ENCODE measurements at regions not wholly inside any gene's neighbourhood (a gene's known extent, or its start where the extent isn't known, plus 50 kb on each side); places are given as distances from the start of the nearest gene placed in this dataset.

DNA sequence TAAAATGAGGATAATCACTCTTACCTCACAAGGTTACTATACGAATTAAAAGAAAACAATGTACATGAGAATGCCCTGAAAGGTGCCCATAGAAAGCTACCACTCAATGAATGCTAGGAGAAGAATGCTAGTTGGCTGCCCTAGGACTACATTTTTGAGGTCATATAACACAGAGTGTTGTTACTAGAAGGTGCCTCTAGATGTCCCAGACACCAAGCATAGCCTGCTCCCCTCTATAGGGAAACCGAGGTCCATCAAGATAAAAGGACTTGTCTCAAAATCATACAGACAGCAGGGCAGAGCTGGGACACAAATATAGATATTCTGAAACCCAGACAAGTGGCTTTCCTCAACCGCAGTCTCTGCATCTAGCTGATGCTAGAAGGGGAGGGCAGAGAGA, 147.0 kb upstream of the ARHGEF9 start:
- H3K27me3 ChIP-seq (ENCODE audit: control insufficient read depth, insufficient read depth, low read length) = no peaks in the 10 kb centered on the region
- TF ChIP-seq, protein P1, sequence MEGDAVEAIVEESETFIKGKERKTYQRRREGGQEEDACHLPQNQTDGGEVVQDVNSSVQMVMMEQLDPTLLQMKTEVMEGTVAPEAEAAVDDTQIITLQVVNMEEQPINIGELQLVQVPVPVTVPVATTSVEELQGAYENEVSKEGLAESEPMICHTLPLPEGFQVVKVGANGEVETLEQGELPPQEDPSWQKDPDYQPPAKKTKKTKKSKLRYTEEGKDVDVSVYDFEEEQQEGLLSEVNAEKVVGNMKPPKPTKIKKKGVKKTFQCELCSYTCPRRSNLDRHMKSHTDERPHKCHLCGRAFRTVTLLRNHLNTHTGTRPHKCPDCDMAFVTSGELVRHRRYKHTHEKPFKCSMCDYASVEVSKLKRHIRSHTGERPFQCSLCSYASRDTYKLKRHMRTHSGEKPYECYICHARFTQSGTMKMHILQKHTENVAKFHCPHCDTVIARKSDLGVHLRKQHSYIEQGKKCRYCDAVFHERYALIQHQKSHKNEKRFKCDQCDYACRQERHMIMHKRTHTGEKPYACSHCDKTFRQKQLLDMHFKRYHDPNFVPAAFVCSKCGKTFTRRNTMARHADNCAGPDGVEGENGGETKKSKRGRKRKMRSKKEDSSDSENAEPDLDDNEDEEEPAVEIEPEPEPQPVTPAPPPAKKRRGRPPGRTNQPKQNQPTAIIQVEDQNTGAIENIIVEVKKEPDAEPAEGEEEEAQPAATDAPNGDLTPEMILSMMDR (IDR thresholded peaks at IDR 0.05; ENCODE audit: insufficient read depth, low read length, severe bottlenecking) = no peak
- no peak overlapping the region for H3K4me3 ChIP-seq (ENCODE audit: low read depth, low read length)
- H3K36me3 ChIP-seq (ENCODE audit: control insufficient read depth, insufficient read depth, low read length) = no peaks in the 10 kb centered on the region
- DNase-seq (ENCODE audit: low read depth) (no peak), FAIRE-seq (no peak)

DNA sequence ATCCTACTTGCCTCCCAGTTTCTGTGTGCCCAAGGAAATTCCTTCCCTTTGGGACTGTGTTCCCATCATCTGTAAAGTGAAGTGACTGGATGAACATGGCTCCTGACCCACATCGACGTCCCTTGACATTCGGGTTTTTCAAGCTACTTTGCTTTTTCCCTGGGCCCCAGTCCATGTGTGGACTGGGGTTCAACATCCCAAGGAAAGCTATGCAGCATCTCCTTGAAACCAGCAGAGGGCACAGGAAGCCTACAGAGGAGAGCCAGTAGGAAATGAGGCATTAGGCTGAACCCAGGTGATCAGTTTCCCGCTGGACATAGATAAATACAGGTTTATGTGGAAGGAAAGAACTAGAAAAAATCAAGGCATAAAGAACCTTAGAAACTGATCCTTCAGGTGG, 145.1 kb upstream of the ARHGEF9 start:
- FAIRE-seq (no peak), DNase-seq (ENCODE audit: low read depth) (no peak)
- H3K4me3 ChIP-seq (ENCODE audit: low read depth, low read length) = no peak overlapping the region
- H3K36me3 ChIP-seq (ENCODE audit: control insufficient read depth, insufficient read depth, low read length) = no peaks in the 10 kb centered on the region
- no peaks in the 10 kb centered on the region for H3K27me3 ChIP-seq (ENCODE audit: control insufficient read depth, insufficient read depth, low read length)
- TF ChIP-seq, protein P1 (IDR thresholded peaks at IDR 0.05; ENCODE audit: insufficient read depth, low read length, severe bottlenecking) = peak; percentile 29

DNA sequence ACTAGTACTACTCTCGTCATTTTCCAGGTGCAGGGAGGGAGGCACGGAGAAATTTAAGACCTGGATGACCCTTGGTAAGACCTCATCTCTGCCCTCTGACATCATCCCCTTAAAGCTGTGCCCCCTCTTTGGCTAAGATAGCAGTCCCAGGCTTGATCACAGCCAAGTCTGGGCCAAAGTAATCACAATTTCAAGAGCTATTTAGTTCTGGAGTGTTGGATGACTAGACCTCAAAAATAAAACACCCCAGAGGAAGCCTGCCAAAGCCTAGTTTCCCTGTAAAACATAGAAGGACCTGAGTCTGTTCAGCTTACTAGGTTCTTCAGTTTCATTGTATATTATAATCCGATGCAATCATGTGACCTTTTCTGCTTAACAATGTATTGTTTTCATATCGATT, 144.6 kb upstream of the ARHGEF9 start:
- H3K27me3 ChIP-seq (ENCODE audit: control insufficient read depth, insufficient read depth, low read length) = no peaks in the 10 kb centered on the region
- no peak for DNase-seq (ENCODE audit: low read depth)
- TF ChIP-seq, protein P1 (IDR thresholded peaks at IDR 0.05; ENCODE audit: insufficient read depth, low read length, severe bottlenecking) = no peak
- no peak overlapping the region for H3K4me3 ChIP-seq (ENCODE audit: low read depth, low read length)
- no peak for FAIRE-seq
- no peaks in the 10 kb centered on the region for H3K36me3 ChIP-seq (ENCODE audit: control insufficient read depth, insufficient read depth, low read length)

DNA sequence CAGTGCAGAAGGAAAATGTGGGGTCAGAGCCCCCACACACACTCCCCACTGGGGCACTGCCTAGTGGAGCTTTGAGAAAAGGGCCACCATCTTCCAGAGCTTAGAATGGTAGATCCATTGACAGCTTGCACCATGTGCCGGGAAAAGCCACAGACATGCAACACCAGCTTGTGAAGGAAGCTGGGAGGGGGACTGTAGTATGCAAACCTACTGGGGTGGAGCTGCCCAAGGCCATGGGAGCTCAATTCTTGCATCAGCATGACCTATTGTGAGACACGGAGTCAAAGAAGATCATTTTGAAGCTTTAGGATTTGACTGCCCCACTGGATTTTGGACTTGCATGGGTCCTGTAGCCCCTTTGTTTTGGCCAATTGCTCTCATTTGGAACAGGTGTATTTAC, 142.8 kb upstream of the ARHGEF9 start:
- FAIRE-seq = no peak
- H3K27me3 ChIP-seq (ENCODE audit: control insufficient read depth, insufficient read depth, low read length) = no peaks in the 10 kb centered on the region

DNA sequence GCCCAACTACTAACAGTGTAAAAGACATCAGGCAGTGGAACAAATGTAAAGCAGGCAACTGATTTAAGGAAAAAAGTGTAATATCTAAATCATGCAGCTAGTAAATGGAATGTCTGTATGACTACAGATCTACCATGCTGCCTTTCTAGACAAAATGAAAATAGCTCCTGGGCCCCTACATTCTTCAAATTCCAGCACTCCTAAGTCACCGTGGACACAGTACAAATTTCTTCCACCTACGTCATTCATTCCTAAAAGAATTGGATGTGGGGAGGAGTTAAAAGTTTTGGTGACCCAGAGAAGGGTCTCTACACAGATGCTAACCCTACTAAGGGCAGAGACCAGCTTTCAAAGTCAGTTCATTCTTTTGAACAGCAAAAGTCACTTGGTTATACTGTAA, 137.2 kb upstream of the ARHGEF9 start:
- TF ChIP-seq, protein P1 (IDR thresholded peaks at IDR 0.05; ENCODE audit: insufficient read depth, low read length, severe bottlenecking) = no peak

More for the DNA sequence above, 142.8 kb upstream of the ARHGEF9 start:
- no peak for DNase-seq (ENCODE audit: low read depth)
- no peak overlapping the region for H3K4me3 ChIP-seq (ENCODE audit: low read depth, low read length)
- no peaks in the 10 kb centered on the region for H3K36me3 ChIP-seq (ENCODE audit: control insufficient read depth, insufficient read depth, low read length)
- TF ChIP-seq, protein P1 (IDR thresholded peaks at IDR 0.05; ENCODE audit: insufficient read depth, low read length, severe bottlenecking) = no peak

DNA sequence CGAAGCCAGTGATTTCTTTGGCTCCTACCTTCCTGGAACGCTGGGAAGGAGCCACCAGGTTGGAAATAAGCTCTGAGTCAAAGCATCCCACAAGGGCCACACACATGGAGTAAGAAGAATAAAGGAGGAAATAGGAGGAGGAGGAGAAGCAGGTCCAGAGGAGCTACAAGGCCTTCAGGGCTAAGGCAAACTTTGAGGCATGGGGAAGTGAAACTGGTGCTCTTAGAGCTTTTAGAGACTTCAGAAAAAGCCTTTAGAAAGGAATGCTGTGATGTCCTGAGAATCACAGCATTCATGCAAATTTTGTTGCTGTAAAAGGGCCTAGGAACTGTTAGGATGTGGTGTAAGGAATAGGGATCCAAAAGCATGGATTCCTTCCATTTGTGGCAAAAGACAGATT, 135.9 kb upstream of the ARHGEF9 start:
- DNase-seq (ENCODE audit: low read depth) (no peak), FAIRE-seq (no peak)
- TF ChIP-seq, protein P1 (IDR thresholded peaks at IDR 0.05; ENCODE audit: insufficient read depth, low read length, severe bottlenecking) = no peak
- H3K27me3 ChIP-seq (ENCODE audit: control insufficient read depth, insufficient read depth, low read length) = no peaks in the 10 kb centered on the region
- H3K36me3 ChIP-seq (ENCODE audit: control insufficient read depth, insufficient read depth, low read length) = no peaks in the 10 kb centered on the region
- no peak overlapping the region for H3K4me3 ChIP-seq (ENCODE audit: low read depth, low read length)

More for the DNA sequence above, 137.2 kb upstream of the ARHGEF9 start:
- Histone ChIP-seq H3K4me3 (ENCODE audit: low read depth, low read length) (no peak overlapping the region), H3K36me3 (ENCODE audit: control insufficient read depth, insufficient read depth, low read length) (no peaks in the 10 kb centered on the region), H3K27me3 (ENCODE audit: control insufficient read depth, insufficient read depth, low read length) (no peaks in the 10 kb centered on the region)
- DNase-seq (ENCODE audit: low read depth) (peak; percentile 27), FAIRE-seq (no peak)

Measured in bronchial epithelial cell (primary cell).